GM12878 (cell line): ENCODE measurements at regions not wholly inside any gene's neighbourhood (a gene's known extent, or its start where the extent isn't known, plus 50 kb on each side); places are given as distances from the start of the nearest gene placed in this dataset.

Experiments
- ATAC-seq: fragments of 200-7000 bp; cut with Tn5 transposase; 3 replicates; pipeline ENCODE4 v1.9.1; 2020; ENCODE audit warnings: mild to moderate bottlenecking, moderate library complexity
- BruUV-seq: library from RNA; stranded (reverse); fragments of 400-500 nt; replicated peaks from 2 replicates; lab custom pipeline; 2021; lab: Mats Ljungman, UMichigan
- CTCF ChIA-PET: fragments of 300-600 bp; sonication (Branson Sonifier 250); formaldehyde crosslinking; extraction: SDS; loops from one replicate; lab custom pipeline; 2021; ENCODE audit warnings: inconsistent platforms; lab: Yijun Ruan, JAX
- POLR2A ChIA-PET: fragments of 350-600 bp; formaldehyde crosslinking; extraction: SDS; loops from one replicate; lab custom pipeline; 2021; ENCODE audit warnings: inconsistent platforms; lab: Charles Lee
- RAD21 ChIA-PET: fragments of 300-600 bp; sonication (Branson Sonifier 250); formaldehyde crosslinking; loops from one replicate; lab custom pipeline; 2023; ENCODE audit warnings: antibody characterized with exemption; ENCODE audit not compliant: unreplicated experiment; lab: Charles Lee
- SMC1A ChIA-PET: fragments of 300-600 bp; sonication (Branson Sonifier 250); formaldehyde crosslinking; loops from one replicate; lab custom pipeline; 2023; ENCODE audit not compliant: unreplicated experiment, uncharacterized antibody; lab: Charles Lee
- DNase-seq: peaks from one replicate; pipeline ENCODE4 v3.0.0-alpha.2; 2011; ENCODE audit warnings: low read depth, low spot score
- FAIRE-seq: peaks from 3 replicates; lab custom pipeline; 2011; peaks lifted over from hg19 to GRCh38; lab: Jason Lieb, UNC
- H2AFZ ChIP-seq: 2 replicates; pipeline ENCODE4 v1.6.0; 2011; ENCODE audit warnings: low read depth, low read length, control low read depth; ENCODE audit not compliant: control insufficient read depth
- H3K27ac ChIP-seq: 2 replicates; pipeline ENCODE4 v1.5.1; 2011; ENCODE audit warnings: control low read depth; ENCODE audit not compliant: control insufficient read depth, insufficient read depth
- H3K27me3 ChIP-seq, 2 experiments: replicated peaks in 1 of 2; 2 replicates each; pipeline versions ENCODE4 v1.6.0 to v1.6.1; 2011; ENCODE audit warnings: low read length in 1 of 2; ENCODE audit not compliant: control insufficient read depth in 2 of 2, insufficient read depth in 2 of 2
- H3K36me3 ChIP-seq, 2 experiments: 2 replicates each; pipeline ENCODE4 v1.5.1; 2011; ENCODE audit warnings: low read length in 1 of 2; ENCODE audit not compliant: control insufficient read depth in 2 of 2, insufficient read depth in 2 of 2
- H3K4me1 ChIP-seq: 2 replicates; pipeline ENCODE4 v1.6.1; 2011; ENCODE audit warnings: mild to moderate bottlenecking, low read length, moderate library complexity, mixed read lengths; ENCODE audit not compliant: control insufficient read depth, insufficient read depth
- H3K4me2 ChIP-seq: 2 replicates; pipeline ENCODE4 v1.6.0; 2011; ENCODE audit warnings: control low read depth; ENCODE audit not compliant: control insufficient read depth, insufficient read depth
- H3K4me3 ChIP-seq: fragments of 200-600 bp; sonication (generic); 2 replicates; pipeline ENCODE4 v1.5.1; 2016
- H3K79me2 ChIP-seq: 2 replicates; pipeline ENCODE4 v1.6.0; 2011; ENCODE audit warnings: low read length; ENCODE audit not compliant: control insufficient read depth, insufficient read depth
- H3K9ac ChIP-seq: 2 replicates; pipeline ENCODE4 v1.8.0; 2011; ENCODE audit warnings: low read length, control low read depth, mixed read lengths; ENCODE audit not compliant: control insufficient read depth, insufficient read depth
- H3K9me3 ChIP-seq: replicated peaks from 3 replicates; pipeline ENCODE4 v1.5.1; 2011; ENCODE audit warnings: mild to moderate bottlenecking, low read length; ENCODE audit not compliant: control insufficient read depth, insufficient read depth
- H4K20me1 ChIP-seq: 2 replicates; pipeline ENCODE4 v1.6.0; 2011; ENCODE audit not compliant: control insufficient read depth, insufficient read depth
- BCL11A ChIP-seq: IDR thresholded peaks from 2 replicates; pipeline ENCODE4 v1.6.1; 2011; ENCODE audit warnings: low read depth, low read length
- FOXM1 ChIP-seq: IDR thresholded peaks from 2 replicates; pipeline ENCODE4 v1.6.1; 2012; ENCODE audit warnings: low read depth, mild to moderate bottlenecking, inconsistent platforms, low read length, moderate library complexity
- HSF1 ChIP-seq: fragments of 150-350 bp; IDR thresholded peaks from 2 replicates; pipeline ENCODE4 v1.6.1; 2014; ENCODE audit warnings: mild to moderate bottlenecking, low read depth, low read length
- MAX ChIP-seq: IDR thresholded peaks from 2 replicates; pipeline ENCODE4 v1.6.1; 2012; ENCODE audit warnings: low read depth, low read length, improper control_type of control experiment
- NFYA ChIP-seq: IDR thresholded peaks from 2 replicates; pipeline ENCODE4 v1.6.1; 2011; ENCODE audit warnings: low read depth, mild to moderate bottlenecking, low read length, improper control_type of control experiment, borderline replicate concordance
- SIX5 ChIP-seq: IDR thresholded peaks from 2 replicates; pipeline ENCODE4 v1.6.1; 2011; ENCODE audit warnings: mild to moderate bottlenecking, low read depth, low read length, moderate library complexity; ENCODE audit not compliant: severe bottlenecking
- SPI1 ChIP-seq: IDR thresholded peaks from 2 replicates; pipeline ENCODE4 v1.6.1; 2011; ENCODE audit warnings: low read depth, mild to moderate bottlenecking, low read length, moderate library complexity, borderline replicate concordance; ENCODE audit not compliant: insufficient read depth
- SREBF1 ChIP-seq: IDR thresholded peaks from 2 replicates; pipeline ENCODE4 v1.6.1; 2012; ENCODE audit warnings: mild to moderate bottlenecking, low read length
- WRNIP1 ChIP-seq: IDR thresholded peaks from 2 replicates; pipeline ENCODE4 v1.6.1; 2011; ENCODE audit warnings: low read depth, low read length, improper control_type of control experiment, borderline replicate concordance
- WGBS: methylation state at CpG from one replicate; pipeline ENCODE4 v1.1.6; 2016; ENCODE audit warnings: low lambda C conversion rate; ENCODE audit not compliant: insufficient replicate concordance, insufficient coverage; ENCODE audit errors: missing lambda C conversion rate; 5-methylcytosine and 5-hydroxymethylcytosine counted together
- in situ Hi-C: fragments of 300-500 bp; cut with MboI; formaldehyde crosslinking; loops from 9 replicates; pipeline ENCODE4 v1.14.3; 2018; ENCODE audit warnings: mixed read lengths
- intact Hi-C: fragments of 100-400 bp; cut with micrococcal nuclease; formaldehyde crosslinking; loops from one replicate; pipeline ENCODE4 v1.14.2; 2022; ENCODE audit not compliant: unreplicated experiment
- TF ChIP-seq, protein P1 (sequence below): IDR thresholded peaks from 2 replicates; pipeline ENCODE4 v1.6.1; 2011; ENCODE audit warnings: low read depth, mild to moderate bottlenecking, low read length, moderate library complexity, borderline replicate concordance; ENCODE audit errors: extremely low read depth

DNA sequence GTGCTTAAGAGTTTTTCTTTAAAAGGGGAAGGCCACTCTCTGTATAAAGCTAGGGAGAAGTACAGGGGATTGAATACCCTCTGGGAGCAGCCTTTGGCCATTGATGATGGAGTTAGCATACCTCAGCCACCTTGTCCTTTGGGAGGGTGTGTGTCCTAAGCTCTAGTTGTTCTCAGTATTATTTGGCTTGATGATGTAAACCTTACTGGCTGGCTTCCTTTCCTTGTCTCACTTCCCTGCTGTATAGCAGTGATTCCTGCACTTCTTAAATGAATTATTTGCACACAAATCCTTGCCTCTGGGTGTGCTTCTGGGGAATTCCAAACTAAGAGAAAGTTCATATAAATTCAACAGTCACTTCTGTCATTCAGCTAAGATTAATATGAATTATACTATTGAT lies 234.9 kb upstream of the RIOK2 start:
- H3K27ac ChIP-seq = peak overlapping the region; percentile 4
- peak overlapping the region; percentile 60 for H3K4me2 ChIP-seq
- ATAC-seq (peak; percentile 54), DNase-seq (no peak), FAIRE-seq (peak; percentile 35)
- no peaks in the 10 kb centered on the region for H3K27me3 ChIP-seq
- no peaks in the 10 kb centered on the region for H3K9me3 ChIP-seq
- H3K36me3 ChIP-seq = no peaks in the 10 kb centered on the region
- TF ChIP-seq, protein P1, sequence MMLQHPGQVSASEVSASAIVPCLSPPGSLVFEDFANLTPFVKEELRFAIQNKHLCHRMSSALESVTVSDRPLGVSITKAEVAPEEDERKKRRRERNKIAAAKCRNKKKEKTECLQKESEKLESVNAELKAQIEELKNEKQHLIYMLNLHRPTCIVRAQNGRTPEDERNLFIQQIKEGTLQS = no peak
- TF ChIP-seq MAX = no peak
- no peak for TF ChIP-seq SREBF1
- no peak for TF ChIP-seq NFYA
- no peak for TF ChIP-seq WRNIP1
- TF ChIP-seq SPI1 = peak; percentile 13; the same call in 1 of the 2 replicates
- in situ Hi-C loops (no loop called here), intact Hi-C loops (no loop called here)
- H2AFZ ChIP-seq = no peak overlapping the region; the same call in 1 of the 2 replicates
- no TSS peak for BruUV-seq
- ChIA-PET RAD21 (interaction anchor here (1.4 to 2.7 kb wide), 3 partner anchors 62 to 116 kb away, joined by 4 to 12 read pairs (median 5); no protein-coding TSS in a partner anchor), SMC1A (interaction anchor here (0.6 to 2.7 kb wide), 11 partner anchors 9 to 1350 kb away, joined by 3 to 12 read pairs (median 4); no protein-coding TSS in a partner anchor), POLR2A (no interaction called here), CTCF (interaction anchor here (0.7 to 2.2 kb wide), 6 partner anchors 8 to 128 kb away, joined by 3 to 6 read pairs (median 4); no protein-coding TSS in a partner anchor)
- peaks cover 18% of the 10 kb centered on the region for H3K4me1 ChIP-seq
- no peak overlapping the region for H3K9ac ChIP-seq
- H4K20me1 ChIP-seq = no peaks in the 10 kb centered on the region
- H3K79me2 ChIP-seq = no peaks in the 10 kb centered on the region
- no peak overlapping the region for H3K4me3 ChIP-seq

DNA sequence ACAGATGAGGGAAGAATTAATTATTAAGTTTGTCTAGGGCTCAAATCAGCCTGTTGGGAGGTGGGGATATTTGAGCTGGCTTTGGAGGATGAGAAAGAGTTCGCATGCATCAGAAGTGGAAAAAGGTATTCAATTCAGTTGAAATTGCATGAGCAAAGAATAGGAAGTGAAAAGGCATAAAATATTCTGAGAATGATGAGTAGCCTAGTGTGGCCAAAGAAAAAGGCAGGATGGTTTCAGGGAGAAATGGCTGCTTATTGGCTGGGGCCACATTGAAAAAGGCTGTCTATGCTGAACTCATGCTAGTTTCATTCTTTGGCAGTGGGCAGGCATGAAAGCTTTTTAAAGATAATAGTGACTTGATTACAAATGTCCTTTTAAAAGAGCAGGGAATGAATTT lies 235.4 kb upstream of the RIOK2 start:
- intact Hi-C loops (no loop called here), in situ Hi-C loops (no loop called here)
- Histone ChIP-seq H3K9ac (no peak overlapping the region), H3K4me3 (no peak overlapping the region), H2AFZ (no peak overlapping the region), H3K79me2 (no peaks in the 10 kb centered on the region), H3K4me1 (peaks cover 18% of the 10 kb centered on the region), H3K36me3 (no peaks in the 10 kb centered on the region), H4K20me1 (no peaks in the 10 kb centered on the region), H3K4me2 (peak overlapping the region; percentile 60), H3K9me3 (no peaks in the 10 kb centered on the region), H3K27ac (peak overlapping the region; percentile 6; the same call in 1 of the 2 replicates), H3K27me3 (no peaks in the 10 kb centered on the region)
- peak; percentile 83 for FAIRE-seq
- ChIA-PET POLR2A (no interaction called here), RAD21 (interaction anchor here (1.4 to 2.7 kb wide), 3 partner anchors 62 to 115 kb away, joined by 4 to 12 read pairs (median 5); no protein-coding TSS in a partner anchor), SMC1A (interaction anchor here (0.6 to 2.7 kb wide), 11 partner anchors 9 to 1350 kb away, joined by 3 to 12 read pairs (median 4); no protein-coding TSS in a partner anchor), CTCF (interaction anchor here (0.7 to 2.2 kb wide), 7 partner anchors 11 to 128 kb away, joined by 3 to 5 read pairs (median 3); no protein-coding TSS in a partner anchor)
- BruUV-seq = no TSS peak
- ATAC-seq = peak; percentile 93
- WGBS = 36% methylated on average over 1 of the region's 1 CpG
- peak; percentile 23; the same call in 1 of the 2 replicates for TF ChIP-seq FOXM1
- TF ChIP-seq SIX5 = no peak
- peak; percentile 62; the same call in 1 of the 2 replicates for TF ChIP-seq SPI1
- no peak for TF ChIP-seq HSF1
- no peak for TF ChIP-seq BCL11A
- DNase-seq = peak; percentile 28
